ENCODE measurements at regions not wholly inside any gene's neighbourhood (a gene's known extent, or its start where the extent isn't known, plus 50 kb on each side); places are given as distances from the start of the nearest gene placed in this dataset.
A peak's percentile ranks its signal among the peaks of the same experiment; 100 is the strongest.
"Not testable (repeated sequence)": the region's sequence is repeated elsewhere in the genome, so short reads cannot be mapped to it uniquely, and the experiment has no call there.

GRCh38 chr1:148679050-148679786 lies 69.4 kb upstream of the NUDT4B start:
- DNase-seq, result peak; percentile 34

DNA sequence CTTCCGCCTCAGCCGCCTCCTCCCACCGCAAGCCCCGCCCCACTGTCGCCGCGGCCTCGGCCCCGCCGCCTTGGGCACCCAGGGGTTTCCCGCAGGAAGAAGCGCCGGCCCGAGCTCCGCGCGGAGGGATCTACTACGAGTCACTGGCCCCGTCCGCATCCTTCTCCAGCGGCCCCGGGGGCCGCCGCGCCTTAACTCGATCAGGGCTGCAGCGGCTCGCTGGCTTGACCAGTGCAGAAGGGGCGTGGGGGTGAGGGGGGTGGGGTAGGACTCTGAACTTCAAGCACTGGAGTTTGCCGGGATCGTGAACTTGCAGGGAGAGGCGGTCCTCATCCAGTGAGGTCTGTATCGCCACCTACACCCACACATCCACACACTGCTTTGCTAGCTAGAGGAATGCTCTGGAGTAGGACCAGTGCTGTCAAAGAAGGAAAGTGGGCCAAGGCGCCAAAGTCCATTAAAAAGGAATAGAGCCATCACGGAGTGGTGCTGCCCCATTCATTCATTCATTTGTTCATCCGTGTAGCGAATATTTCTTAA lies 68.7 kb upstream of the NUDT4B start:
- not testable (repeated sequence) for DNase-seq

DNA sequence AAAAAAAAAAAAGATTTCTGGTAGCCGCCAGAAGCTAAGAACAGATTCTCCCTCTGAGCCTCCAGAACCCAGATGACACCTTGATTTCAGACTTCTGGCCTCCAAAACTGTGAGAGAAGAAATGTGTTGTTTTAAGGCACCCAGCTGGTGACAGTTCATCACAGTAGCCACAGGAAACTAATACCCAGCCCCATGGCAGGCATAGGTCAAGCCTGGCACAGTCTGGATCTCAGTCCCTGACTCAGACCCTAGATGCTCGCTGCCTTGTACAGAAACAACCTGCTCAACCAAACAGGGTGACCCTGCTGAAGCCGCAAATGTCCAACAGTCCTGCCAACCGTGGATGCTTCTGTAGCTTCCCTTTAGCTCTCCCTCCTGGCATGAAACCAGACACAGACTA lies 61.8 kb upstream of the NUDT4B start:
- DNase-seq, result not testable (repeated sequence)

GRCh38 chr1:148687376-148687775 lies 61.2 kb upstream of the NUDT4B start:
- DNase-seq, result not testable (repeated sequence)

All from femur (tissue), 1 donor.